Hepatocyte (in vitro differentiated cells): ENCODE measurements at regions not wholly inside any gene's neighbourhood (a gene's known extent, or its start where the extent isn't known, plus 50 kb on each side); places are given as distances from the start of the nearest gene placed in this dataset.
A peak's percentile ranks its signal among the peaks of the same experiment; 100 is the strongest.
"Not testable (repeated sequence)": the region's sequence is repeated elsewhere in the genome, so short reads cannot be mapped to it uniquely, and the experiment has no call there.

Experiments used
- DNase-seq: peaks from one replicate; pipeline ENCODE4 v3.0.0-alpha.2; 2016; ENCODE audit warnings: low spot score
- H2AFZ ChIP-seq: fragments of 200-600 bp; sonication (generic); 2 replicates; pipeline ENCODE4 v1.6.0; 2016; ENCODE audit warnings: antibody characterized with exemption, mild to moderate bottlenecking
- H3K27ac ChIP-seq: fragments of 200-600 bp; sonication (generic); 2 replicates; pipeline ENCODE4 v1.5.1; 2016; ENCODE audit warnings: mild to moderate bottlenecking
- H3K27me3 ChIP-seq: fragments of 200-600 bp; sonication (generic); 2 replicates; pipeline ENCODE4 v1.6.1; 2016
- H3K36me3 ChIP-seq: fragments of 200-600 bp; sonication (generic); replicated peaks from 2 replicates; pipeline ENCODE4 v1.5.1; 2016; ENCODE audit warnings: low read depth; ENCODE audit not compliant: insufficient read depth
- H3K4me1 ChIP-seq: fragments of 200-600 bp; sonication (generic); 2 replicates; pipeline ENCODE4 v1.5.1; 2016; ENCODE audit warnings: mild to moderate bottlenecking, moderate library complexity; ENCODE audit not compliant: insufficient read depth
- H3K4me2 ChIP-seq: fragments of 200-600 bp; sonication (generic); 2 replicates; pipeline ENCODE4 v1.6.0; 2016
- H3K4me3 ChIP-seq: fragments of 200-600 bp; sonication (generic); 2 replicates; pipeline ENCODE4 v1.5.1; 2016; ENCODE audit warnings: mild to moderate bottlenecking
- H3K79me2 ChIP-seq: fragments of 200-600 bp; sonication (generic); 2 replicates; pipeline ENCODE4 v1.6.0; 2017; ENCODE audit warnings: mild to moderate bottlenecking
- H3K9me2 ChIP-seq: fragments of 200-600 bp; sonication (generic); replicated peaks from 2 replicates; pipeline ENCODE4 v1.6.0; 2017; ENCODE audit warnings: mild to moderate bottlenecking; ENCODE audit not compliant: insufficient read depth
- H3K9me3 ChIP-seq: fragments of 200-600 bp; sonication (generic); 2 replicates; pipeline ENCODE4 v1.5.1; 2016; ENCODE audit warnings: low read depth, mild to moderate bottlenecking
- H4K20me1 ChIP-seq: fragments of 200-600 bp; sonication (generic); 2 replicates; pipeline ENCODE4 v1.6.0; 2016; ENCODE audit warnings: mild to moderate bottlenecking; ENCODE audit not compliant: insufficient read depth, poor library complexity, severe bottlenecking
- WGBS: methylation state at CpG from one replicate; pipeline ENCODE4 v1.1.6; 2016; ENCODE audit warnings: low lambda C conversion rate; ENCODE audit errors: missing lambda C conversion rate; 5-methylcytosine and 5-hydroxymethylcytosine counted together

GRCh38 chr11:67882304-67882703, 121.6 kb downstream of the UNC93B1 start:
- H4K20me1 ChIP-seq, H3K4me3 ChIP-seq, H3K79me2 ChIP-seq, H3K4me1 ChIP-seq, H3K9me3 ChIP-seq, H2AFZ ChIP-seq, H3K36me3 ChIP-seq, DNase-seq, H3K9me2 ChIP-seq, H3K27me3 ChIP-seq: not testable (repeated sequence)
- H3K27ac ChIP-seq: peak overlapping the region; percentile 70
- peak overlapping the region; percentile 65 for H3K4me2 ChIP-seq
- 21% methylated on average over 9 of the region's 9 CpGs for WGBS

GRCh38 chr11:67881836-67882235, 122.1 kb downstream of the UNC93B1 start:
- Histone ChIP-seq H3K4me2 (peak overlapping the region; percentile 65), H3K27ac (peak overlapping the region; percentile 70)
- 25% methylated on average over 10 of the region's 10 CpGs for WGBS
- not testable (repeated sequence) for H3K79me2 ChIP-seq, H3K4me1 ChIP-seq, H3K4me3 ChIP-seq, H3K27me3 ChIP-seq, DNase-seq, H4K20me1 ChIP-seq, H3K9me2 ChIP-seq, H3K9me3 ChIP-seq, H3K36me3 ChIP-seq, H2AFZ ChIP-seq

GRCh38 chr11:67880594-67881196, 123.2 kb downstream of the UNC93B1 start:
- H3K4me2 ChIP-seq, H3K79me2 ChIP-seq, H3K9me2 ChIP-seq, H2AFZ ChIP-seq, H3K9me3 ChIP-seq, DNase-seq, H3K4me3 ChIP-seq, H3K27ac ChIP-seq, H3K4me1 ChIP-seq, H3K36me3 ChIP-seq, H3K27me3 ChIP-seq, H4K20me1 ChIP-seq: not testable (repeated sequence)
- WGBS: 89% methylated on average over 8 of the region's 8 CpGs

GRCh38 chr11:67878666-67879065, 125.2 kb downstream of the UNC93B1 start:
- H4K20me1 ChIP-seq, DNase-seq, H3K27ac ChIP-seq, H3K36me3 ChIP-seq, H3K27me3 ChIP-seq, H3K4me1 ChIP-seq, H2AFZ ChIP-seq, H3K4me2 ChIP-seq, H3K9me3 ChIP-seq, H3K9me2 ChIP-seq, H3K79me2 ChIP-seq, H3K4me3 ChIP-seq: not testable (repeated sequence)
- 88% methylated on average over 3 of the region's 3 CpGs for WGBS

GRCh38 chr11:67877316-67877715, 126.6 kb downstream of the UNC93B1 start:
- H2AFZ ChIP-seq, H3K27me3 ChIP-seq, DNase-seq, H3K79me2 ChIP-seq, H3K9me2 ChIP-seq, H3K4me3 ChIP-seq, H3K36me3 ChIP-seq, H3K4me2 ChIP-seq, H3K9me3 ChIP-seq, H4K20me1 ChIP-seq, H3K27ac ChIP-seq, H3K4me1 ChIP-seq: not testable (repeated sequence)
- WGBS: 77% methylated on average over 4 of the region's 4 CpGs

- H3K79me2 ChIP-seq, H3K27ac ChIP-seq, DNase-seq, H3K4me2 ChIP-seq, H3K9me3 ChIP-seq, H3K36me3 ChIP-seq, H4K20me1 ChIP-seq, H3K4me1 ChIP-seq, H3K4me3 ChIP-seq, H3K9me2 ChIP-seq, H3K27me3 ChIP-seq, H2AFZ ChIP-seq: not testable (repeated sequence)
- 88% methylated on average over 12 of the region's 12 CpGs for WGBS
These were observed 130.7 kb downstream of the UNC93B1 start for GRCh38 chr11:67873223-67873622.

GRCh38 chr11:67871168-67871567, 132.7 kb downstream of the UNC93B1 start:
- not testable (repeated sequence) for H3K4me1 ChIP-seq, H3K9me2 ChIP-seq, H3K27me3 ChIP-seq, H3K36me3 ChIP-seq, H3K4me2 ChIP-seq, H4K20me1 ChIP-seq, H2AFZ ChIP-seq, H3K9me3 ChIP-seq, H3K27ac ChIP-seq, H3K4me3 ChIP-seq, DNase-seq, H3K79me2 ChIP-seq
- 88% methylated on average over 5 of the region's 5 CpGs for WGBS

GRCh38 chr11:67862896-67863295, 141.0 kb downstream of the UNC93B1 start:
- not testable (repeated sequence) for H3K4me2 ChIP-seq, H3K79me2 ChIP-seq, H4K20me1 ChIP-seq, H3K4me1 ChIP-seq, H3K27me3 ChIP-seq, H3K36me3 ChIP-seq, H2AFZ ChIP-seq, H3K4me3 ChIP-seq, H3K27ac ChIP-seq, H3K9me2 ChIP-seq, H3K9me3 ChIP-seq, DNase-seq
- WGBS: 47% methylated on average over 3 of the region's 3 CpGs

- H3K36me3 ChIP-seq, DNase-seq, H3K27me3 ChIP-seq, H3K79me2 ChIP-seq, H4K20me1 ChIP-seq, H2AFZ ChIP-seq, H3K9me3 ChIP-seq, H3K4me2 ChIP-seq, H3K4me3 ChIP-seq, H3K27ac ChIP-seq, H3K9me2 ChIP-seq, H3K4me1 ChIP-seq: not testable (repeated sequence)
- 59% methylated on average over 5 of the region's 6 CpGs for WGBS
These were observed 144.3 kb downstream of the UNC93B1 start for GRCh38 chr11:67859513-67860161.
